OCI-LY1 (cell line): ENCODE measurements at regions not wholly inside any gene's neighbourhood (a gene's known extent, or its start where the extent isn't known, plus 50 kb on each side); places are given as distances from the start of the nearest gene placed in this dataset.

Experiments
- H2AFZ ChIP-seq: fragments of 200-600 bp; sonication (generic), shearing (Covaris generic); 2 replicates; pipeline ENCODE4 v1.6.0; 2014; ENCODE audit warnings: antibody characterized with exemption, mild to moderate bottlenecking, low read length
- H3F3A ChIP-seq: fragments of 200-600 bp; sonication (generic), shearing (Covaris generic); 2 replicates; pipeline ENCODE4 v1.6.0; 2014; ENCODE audit warnings: mild to moderate bottlenecking, antibody characterized with exemption, low read length, moderate library complexity; ENCODE audit not compliant: insufficient read depth
- H3K27ac ChIP-seq: fragments of 200-600 bp; sonication (generic); 2 replicates; pipeline ENCODE4 v1.5.1; 2014; ENCODE audit warnings: low read length, mixed run types, mild to moderate bottlenecking, low read depth; ENCODE audit not compliant: poor library complexity, severe bottlenecking
- H3K27me3 ChIP-seq: fragments of 200-600 bp; sonication (generic); 2 replicates; pipeline ENCODE4 v1.6.0; 2014; ENCODE audit warnings: antibody characterized with exemption, mild to moderate bottlenecking, low read length, moderate library complexity; ENCODE audit not compliant: insufficient read depth
- H3K36me3 ChIP-seq: fragments of 200-600 bp; sonication (generic); 2 replicates; pipeline ENCODE4 v1.6.1; 2014; ENCODE audit warnings: mild to moderate bottlenecking, antibody characterized with exemption, low read length, moderate library complexity, mixed read lengths; ENCODE audit not compliant: insufficient read depth
- H3K4me1 ChIP-seq: fragments of 200-600 bp; sonication (generic); 2 replicates; pipeline ENCODE4 v1.5.1; 2014; ENCODE audit warnings: mild to moderate bottlenecking, low read length, moderate library complexity; ENCODE audit not compliant: insufficient read depth, severe bottlenecking
- H3K4me2 ChIP-seq: fragments of 200-600 bp; sonication (generic), shearing (Covaris generic); 2 replicates; pipeline ENCODE4 v1.6.1; 2014; ENCODE audit warnings: low read length
- H3K4me3 ChIP-seq: fragments of 200-600 bp; sonication (generic); 2 replicates; pipeline ENCODE4 v1.5.1; 2014; ENCODE audit warnings: low read length, low read depth, mild to moderate bottlenecking, mixed read lengths; ENCODE audit not compliant: poor library complexity, severe bottlenecking
- H3K79me2 ChIP-seq: fragments of 200-600 bp; shearing (Covaris generic); 2 replicates; pipeline ENCODE4 v1.6.1; 2016; ENCODE audit warnings: mixed run types, low read length, mixed read lengths; ENCODE audit not compliant: insufficient read depth
- H3K9ac ChIP-seq: fragments of 200-600 bp; sonication (generic), shearing (Covaris generic); 2 replicates; pipeline ENCODE4 v1.6.1; 2014; ENCODE audit warnings: mild to moderate bottlenecking, low read length, mixed read lengths
- H3K9me2 ChIP-seq: fragments of 200-600 bp; sonication (generic), shearing (Covaris generic); 2 replicates; pipeline ENCODE4 v1.6.1; 2014; ENCODE audit warnings: low read depth, mild to moderate bottlenecking, low read length, mixed read lengths
- H3K9me3 ChIP-seq: fragments of 200-600 bp; shearing (Covaris generic); 2 replicates; pipeline ENCODE4 v1.6.1; 2014; ENCODE audit warnings: low read length, mixed read lengths
- H4K20me1 ChIP-seq: fragments of 200-600 bp; sonication (generic), shearing (Covaris generic); 2 replicates; pipeline ENCODE4 v1.6.0; 2016; ENCODE audit warnings: mild to moderate bottlenecking, low read length; ENCODE audit not compliant: insufficient read depth
- EZH2 ChIP-seq: fragments of 200-600 bp; sonication (generic), shearing (Covaris generic); IDR thresholded peaks from 2 replicates; pipeline ENCODE4 v1.8.0; 2017; ENCODE audit warnings: borderline replicate concordance, mixed run types, mild to moderate bottlenecking, antibody characterized with exemption, low read length, moderate library complexity, mixed read lengths
- TF ChIP-seq, protein P1 (sequence below): fragments of 200-600 bp; sonication (generic), shearing (Covaris generic); IDR thresholded peaks from 2 replicates; pipeline ENCODE4 v1.5.1; 2017; ENCODE audit warnings: mild to moderate bottlenecking, antibody characterized with exemption, low read length, moderate library complexity, mixed read lengths

- H3K79me2 ChIP-seq = no peaks in the 10 kb centered on the region
- no peak overlapping the region for H3K27ac ChIP-seq
- no peaks in the 10 kb centered on the region for H3K4me1 ChIP-seq
- H3K4me3 ChIP-seq = no peak overlapping the region
- H3K36me3 ChIP-seq = no peaks in the 10 kb centered on the region
- no peak overlapping the region for H3K9ac ChIP-seq
- no peaks in the 10 kb centered on the region for H4K20me1 ChIP-seq
- no peaks in the 10 kb centered on the region for H3F3A ChIP-seq
- H3K9me3 ChIP-seq = no peaks in the 10 kb centered on the region
- no peaks in the 10 kb centered on the region for H3K9me2 ChIP-seq
- TF ChIP-seq, protein P1, sequence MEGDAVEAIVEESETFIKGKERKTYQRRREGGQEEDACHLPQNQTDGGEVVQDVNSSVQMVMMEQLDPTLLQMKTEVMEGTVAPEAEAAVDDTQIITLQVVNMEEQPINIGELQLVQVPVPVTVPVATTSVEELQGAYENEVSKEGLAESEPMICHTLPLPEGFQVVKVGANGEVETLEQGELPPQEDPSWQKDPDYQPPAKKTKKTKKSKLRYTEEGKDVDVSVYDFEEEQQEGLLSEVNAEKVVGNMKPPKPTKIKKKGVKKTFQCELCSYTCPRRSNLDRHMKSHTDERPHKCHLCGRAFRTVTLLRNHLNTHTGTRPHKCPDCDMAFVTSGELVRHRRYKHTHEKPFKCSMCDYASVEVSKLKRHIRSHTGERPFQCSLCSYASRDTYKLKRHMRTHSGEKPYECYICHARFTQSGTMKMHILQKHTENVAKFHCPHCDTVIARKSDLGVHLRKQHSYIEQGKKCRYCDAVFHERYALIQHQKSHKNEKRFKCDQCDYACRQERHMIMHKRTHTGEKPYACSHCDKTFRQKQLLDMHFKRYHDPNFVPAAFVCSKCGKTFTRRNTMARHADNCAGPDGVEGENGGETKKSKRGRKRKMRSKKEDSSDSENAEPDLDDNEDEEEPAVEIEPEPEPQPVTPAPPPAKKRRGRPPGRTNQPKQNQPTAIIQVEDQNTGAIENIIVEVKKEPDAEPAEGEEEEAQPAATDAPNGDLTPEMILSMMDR = no peak
- TF ChIP-seq EZH2 = no peak
- H2AFZ ChIP-seq = no peak overlapping the region
- no peaks in the 10 kb centered on the region for H3K27me3 ChIP-seq
- no peak overlapping the region for H3K4me2 ChIP-seq
Measured at GRCh38 chr20:5426026-5426425, 109.3 kb upstream of the PROKR2 start.

DNA sequence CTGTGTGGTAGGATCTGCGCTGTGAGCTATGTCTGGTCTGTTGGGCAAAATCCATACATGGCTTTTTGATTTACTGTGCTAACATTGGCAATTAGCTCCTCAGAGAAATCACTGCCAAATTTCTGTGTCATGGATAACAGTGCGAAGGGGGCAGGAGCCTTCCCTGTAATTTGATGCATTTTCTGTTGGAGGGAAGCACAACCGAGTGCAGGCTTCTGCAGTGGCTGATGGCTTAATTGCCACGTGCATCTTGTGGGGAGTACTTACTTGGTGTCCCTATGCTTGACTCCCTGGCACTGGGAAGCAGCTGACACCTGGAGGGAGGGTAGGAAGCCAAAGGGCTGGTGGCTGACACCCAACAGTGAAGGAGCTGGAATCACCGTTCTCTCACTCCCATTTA lies 99.3 kb upstream of the PROKR2 start:
- Histone ChIP-seq H4K20me1 (no peaks in the 10 kb centered on the region), H3K4me2 (no peak overlapping the region), H2AFZ (no peak overlapping the region), H3K36me3 (no peaks in the 10 kb centered on the region), H3K27me3 (no peaks in the 10 kb centered on the region), H3K9me3 (no peaks in the 10 kb centered on the region), H3K27ac (no peak overlapping the region), H3K4me3 (no peak overlapping the region), H3F3A (no peaks in the 10 kb centered on the region), H3K9me2 (no peaks in the 10 kb centered on the region), H3K4me1 (no peaks in the 10 kb centered on the region), H3K79me2 (no peaks in the 10 kb centered on the region), H3K9ac (no peak overlapping the region)
- TF ChIP-seq, protein P1 = no peak
- no peak for TF ChIP-seq EZH2

GRCh38 chr20:5413394-5413793 lies 96.6 kb upstream of the PROKR2 start:
- H3K4me1 ChIP-seq = no peaks in the 10 kb centered on the region
- H3K9me2 ChIP-seq = no peaks in the 10 kb centered on the region
- H3K27ac ChIP-seq = no peak overlapping the region
- no peak for TF ChIP-seq EZH2
- TF ChIP-seq, protein P1 = no peak
- H3K79me2 ChIP-seq = no peaks in the 10 kb centered on the region
- no peaks in the 10 kb centered on the region for H4K20me1 ChIP-seq
- H3K36me3 ChIP-seq = no peaks in the 10 kb centered on the region
- no peaks in the 10 kb centered on the region for H3K9me3 ChIP-seq
- no peak overlapping the region for H3K4me3 ChIP-seq
- H3F3A ChIP-seq = no peaks in the 10 kb centered on the region
- H3K27me3 ChIP-seq = no peaks in the 10 kb centered on the region
- H3K9ac ChIP-seq = no peak overlapping the region
- H2AFZ ChIP-seq = no peak overlapping the region
- no peak overlapping the region for H3K4me2 ChIP-seq
